GM12865 (cell line): ENCODE measurements at regions not wholly inside any gene's neighbourhood (a gene's known extent, or its start where the extent isn't known, plus 50 kb on each side); places are given as distances from the start of the nearest gene placed in this dataset.
A peak's percentile ranks its signal among the peaks of the same experiment; 100 is the strongest.

ENCODE experiments used
- DNase-seq: peaks from one replicate; pipeline ENCODE4 v3.0.0; 2010; ENCODE audit warnings: low read depth
- H3K4me3 ChIP-seq: 2 replicates; pipeline ENCODE4 v1.5.1; 2011; ENCODE audit warnings: mild to moderate bottlenecking, low read depth, low read length, control low read depth
- CTCF ChIP-seq: IDR thresholded peaks from 2 replicates; pipeline ENCODE4 v1.5.1; 2011; ENCODE audit warnings: low read length, control low read depth, low read depth, inconsistent platforms; ENCODE audit not compliant: insufficient read depth; ENCODE audit errors: missing control alignments

GRCh38 chr2:239599299-239599698 lies 198.5 kb upstream of the HDAC4 start:
- no peak overlapping the region for H3K4me3 ChIP-seq
- DNase-seq: no peak
- TF ChIP-seq CTCF: no peak

- DNase-seq: no peak
- no peak for TF ChIP-seq CTCF
- H3K4me3 ChIP-seq: no peak overlapping the region
These were observed 197.9 kb upstream of the HDAC4 start for GRCh38 chr2:239598732-239599090.

GRCh38 chr2:239598011-239598731 lies 197.4 kb upstream of the HDAC4 start:
- no peak for TF ChIP-seq CTCF
- DNase-seq: peak; percentile 7
- H3K4me3 ChIP-seq: no peak overlapping the region

GRCh38 chr2:239597216-239597615 lies 196.4 kb upstream of the HDAC4 start:
- TF ChIP-seq CTCF: no peak
- no peak overlapping the region for H3K4me3 ChIP-seq
- DNase-seq: no peak

- no peak overlapping the region for H3K4me3 ChIP-seq
- no peak for DNase-seq
- TF ChIP-seq CTCF: no peak
These were observed 196.0 kb upstream of the HDAC4 start for GRCh38 chr2:239596792-239597191.

GRCh38 chr2:239596253-239596652 lies 195.4 kb upstream of the HDAC4 start:
- TF ChIP-seq CTCF: no peak
- no peak overlapping the region for H3K4me3 ChIP-seq
- DNase-seq: no peak

GRCh38 chr2:239595726-239596125 lies 194.9 kb upstream of the HDAC4 start:
- DNase-seq: no peak
- no peak for TF ChIP-seq CTCF
- H3K4me3 ChIP-seq: no peak overlapping the region
